NT2/D1 (cell line): ENCODE measurements at regions not wholly inside any gene's neighbourhood (a gene's known extent, or its start where the extent isn't known, plus 50 kb on each side); places are given as distances from the start of the nearest gene placed in this dataset.

Experiments used
- SUZ12 ChIP-seq: IDR thresholded peaks from 2 replicates; pipeline ENCODE4 v1.6.1; 2011; ENCODE audit not compliant: insufficient read length, insufficient read depth; ENCODE audit errors: extremely low read depth
- YY1 ChIP-seq: IDR thresholded peaks from 2 replicates; pipeline ENCODE4 v1.6.1; 2011; ENCODE audit not compliant: insufficient read length, insufficient read depth
- ZNF274 ChIP-seq: IDR thresholded peaks from 2 replicates; pipeline ENCODE4 v1.6.1; 2011; ENCODE audit warnings: mild to moderate bottlenecking, low read depth, low read length

- TF ChIP-seq ZNF274 (no peak), SUZ12 (no peak), YY1 (no peak)
Measured at GRCh38 chr6:134772671-134773360, 177.1 kb downstream of the ALDH8A1 start.
